Activated gamma-delta T cell treated with Interleukin-2 at 50 U/mL for 16 hours (primary cell): ENCODE measurements at regions not wholly inside any gene's neighbourhood (a gene's known extent, or its start where the extent isn't known, plus 50 kb on each side); places are given as distances from the start of the nearest gene placed in this dataset.
"Not testable (repeated sequence)": the region's sequence is repeated elsewhere in the genome, so short reads cannot be mapped to it uniquely, and the experiment has no call there.

ENCODE experiments used
- DNase-seq: peaks from one replicate; pipeline ENCODE4 v3.0.0-alpha.2; 2020

DNA sequence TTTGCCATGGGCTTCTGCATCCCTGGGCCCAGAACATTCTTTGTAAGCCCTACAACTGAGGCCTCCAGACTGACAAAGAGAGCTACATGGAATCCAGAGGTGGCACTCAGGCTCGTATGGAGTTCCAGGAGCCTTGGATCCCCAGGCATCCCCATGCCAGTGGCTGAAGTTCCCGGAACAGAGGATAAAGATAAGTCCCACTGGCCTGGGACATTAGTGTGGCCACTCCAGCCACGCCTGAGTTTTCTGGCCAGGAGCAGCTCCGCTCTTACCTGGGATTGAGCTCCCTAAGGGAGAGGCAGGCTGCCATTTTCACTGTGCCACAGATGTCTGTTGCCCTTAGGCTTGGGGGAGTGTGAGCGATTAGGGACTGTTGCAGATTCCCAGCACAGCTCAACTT, 656.3 kb upstream of the FAM174A start:
- no peak for DNase-seq

- no peak for DNase-seq
Observed at GRCh38 chr5:99866740-99867139, 668.4 kb upstream of the FAM174A start.

DNA sequence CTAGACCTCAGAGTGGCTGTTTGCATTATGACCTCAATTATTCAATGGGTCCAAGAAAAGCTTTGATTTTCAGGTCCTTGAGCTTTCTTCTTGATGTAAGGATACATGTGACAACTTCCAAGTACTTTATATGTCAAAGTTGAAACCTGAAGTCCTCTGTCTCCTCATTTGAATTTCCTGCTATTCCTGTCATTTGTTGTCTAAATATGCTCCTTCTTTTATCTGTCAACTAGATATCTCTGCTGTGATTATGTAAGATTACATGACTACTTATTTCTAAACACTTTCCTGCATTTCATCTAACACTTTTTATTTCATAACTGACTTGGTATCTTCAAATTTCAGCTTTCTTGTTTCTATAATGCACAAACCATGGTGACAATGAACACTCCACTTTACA, 670.0 kb upstream of the FAM174A start:
- no peak for DNase-seq

DNA sequence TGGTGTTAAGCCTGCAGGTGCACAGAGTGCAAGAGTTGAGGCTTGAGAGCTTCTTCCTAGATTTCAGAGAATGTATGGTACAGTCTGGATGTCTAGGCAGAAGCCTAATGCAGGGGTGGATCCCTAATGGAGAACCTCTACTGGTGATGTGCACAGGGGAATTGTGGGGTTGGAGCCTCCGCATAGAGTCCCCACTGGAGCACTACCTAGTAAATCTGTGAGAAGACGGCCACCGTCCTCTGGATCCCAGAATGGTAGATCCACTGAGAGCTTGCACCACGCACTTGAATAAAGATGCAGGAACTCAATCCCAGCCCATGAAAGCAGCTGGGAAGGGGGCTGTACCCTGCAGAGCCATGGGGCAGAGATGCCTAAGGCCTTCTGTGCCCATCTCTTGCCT, 699.4 kb upstream of the FAM174A start:
- DNase-seq = no peak

GRCh38 chr5:99827136-99827535, 708.0 kb upstream of the FAM174A start:
- no peak for DNase-seq

GRCh38 chr5:99817796-99818195, 717.4 kb upstream of the FAM174A start:
- no peak for DNase-seq

- no peak for DNase-seq
Observed at GRCh38 chr5:99814321-99815063, 720.7 kb upstream of the FAM174A start.

GRCh38 chr5:99808657-99809230, 726.4 kb upstream of the FAM174A start:
- no peak for DNase-seq

GRCh38 chr5:99807346-99807745, 727.8 kb upstream of the FAM174A start:
- DNase-seq = no peak

- DNase-seq = no peak
Observed at GRCh38 chr5:99795031-99795430, 740.1 kb upstream of the FAM174A start.

DNA sequence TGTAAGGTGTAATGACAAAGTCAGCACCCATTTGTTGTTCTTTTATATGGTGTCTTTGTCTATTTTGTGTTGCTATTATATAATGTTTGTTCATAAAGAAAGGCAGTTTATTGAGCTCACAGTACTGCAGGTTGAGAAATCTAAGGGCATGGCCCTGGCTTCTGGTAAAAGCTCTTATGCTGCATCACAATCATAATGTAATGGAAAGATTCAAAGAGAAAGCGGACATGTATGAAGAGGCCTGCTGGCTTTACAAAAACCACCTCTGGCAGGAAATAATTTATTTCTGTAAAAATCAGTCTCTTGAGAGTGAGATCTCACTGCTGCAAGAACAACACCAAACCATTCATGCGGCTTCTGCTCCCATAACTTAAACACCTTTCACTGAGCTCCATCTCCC, 746.7 kb upstream of the FAM174A start:
- no peak for DNase-seq

DNA sequence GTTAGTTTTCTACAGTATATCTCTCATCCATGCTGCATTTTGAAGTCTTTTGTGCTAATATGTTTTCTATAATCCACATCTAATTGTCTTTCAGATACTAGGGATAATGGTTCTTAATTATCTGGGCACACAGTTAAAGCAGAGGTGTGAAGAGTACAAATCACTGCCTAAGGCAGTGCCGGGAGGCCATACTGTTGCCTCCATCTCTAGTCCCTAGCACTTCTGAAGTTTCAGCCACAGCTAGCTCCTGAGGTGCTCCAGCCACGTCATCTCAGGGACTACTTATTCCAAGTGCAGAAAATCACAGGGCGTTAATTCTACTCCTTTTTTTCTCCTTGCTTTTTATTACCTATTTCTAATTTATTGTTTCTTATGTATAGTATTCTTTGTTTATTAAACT, 760.0 kb upstream of the FAM174A start:
- no peak for DNase-seq

DNA sequence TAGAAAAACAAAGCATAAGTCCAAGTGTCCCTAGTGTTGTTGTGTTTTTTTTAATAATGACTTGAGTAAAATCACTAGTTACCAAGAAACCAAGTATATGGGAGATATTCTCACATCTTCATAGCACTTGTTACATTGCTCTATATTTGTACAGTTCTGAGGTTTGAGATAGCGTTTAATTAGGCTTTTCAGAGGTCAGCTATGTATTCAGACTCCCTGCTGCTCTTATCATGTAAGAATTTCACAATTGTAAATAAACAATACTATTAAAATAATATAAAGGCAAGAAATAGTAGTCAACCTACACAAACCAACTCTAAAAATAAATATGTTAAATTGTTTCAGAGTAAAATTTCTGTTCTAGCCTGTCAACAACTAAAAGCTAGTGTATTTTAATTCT, 761.9 kb upstream of the FAM174A start:
- DNase-seq = no peak

GRCh38 chr5:99771296-99771695, 763.9 kb upstream of the FAM174A start:
- DNase-seq = no peak

DNA sequence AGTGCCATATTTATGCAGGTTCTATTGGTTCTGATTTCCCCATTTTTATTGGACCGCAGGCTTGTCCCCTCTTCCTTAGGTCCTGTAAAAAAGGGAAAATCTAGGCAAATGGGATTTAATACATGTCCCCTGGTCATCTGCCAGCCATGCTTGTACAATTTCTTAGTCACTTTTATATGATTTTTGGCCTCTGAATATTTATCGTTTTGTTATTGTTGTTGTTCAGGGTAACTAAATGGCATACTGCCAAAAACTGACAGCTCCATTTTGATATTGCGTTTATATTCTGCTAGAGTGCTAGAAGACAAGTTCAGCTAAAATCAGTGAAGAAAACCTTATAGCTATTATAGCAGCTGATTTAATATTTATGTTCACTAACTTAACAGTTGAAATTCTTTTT, 770.2 kb upstream of the FAM174A start:
- DNase-seq = no peak

GRCh38 chr5:99763021-99763774, 772.0 kb upstream of the FAM174A start:
- no peak for DNase-seq

- no peak for DNase-seq
Observed at GRCh38 chr5:99747342-99747741, 787.8 kb upstream of the FAM174A start.

DNA sequence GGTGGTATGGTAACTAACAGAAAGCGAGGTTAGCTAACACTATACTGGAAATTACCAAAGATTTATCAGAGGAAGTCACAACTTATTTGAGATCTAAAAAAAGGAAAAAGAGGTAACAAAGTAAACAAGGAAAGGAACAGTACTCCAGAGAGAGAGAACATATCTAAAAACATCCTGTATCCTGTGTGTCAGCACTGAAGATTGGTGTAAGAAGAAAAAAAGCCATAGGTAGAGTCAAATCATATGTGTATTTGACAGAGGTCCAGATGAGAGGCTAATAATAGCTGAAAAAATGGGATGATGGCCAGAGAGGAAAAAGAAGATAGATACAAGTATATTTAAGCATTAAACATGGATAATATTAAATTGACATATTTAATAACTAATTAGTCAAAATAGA, 802.0 kb upstream of the FAM174A start:
- not testable (repeated sequence) for DNase-seq

GRCh38 chr5:99730653-99731052, 801.8 kb upstream of the CHD1 start:
- not testable (repeated sequence) for DNase-seq

GRCh38 chr5:99724732-99725290, 796.0 kb upstream of the CHD1 start:
- DNase-seq = no peak

DNA sequence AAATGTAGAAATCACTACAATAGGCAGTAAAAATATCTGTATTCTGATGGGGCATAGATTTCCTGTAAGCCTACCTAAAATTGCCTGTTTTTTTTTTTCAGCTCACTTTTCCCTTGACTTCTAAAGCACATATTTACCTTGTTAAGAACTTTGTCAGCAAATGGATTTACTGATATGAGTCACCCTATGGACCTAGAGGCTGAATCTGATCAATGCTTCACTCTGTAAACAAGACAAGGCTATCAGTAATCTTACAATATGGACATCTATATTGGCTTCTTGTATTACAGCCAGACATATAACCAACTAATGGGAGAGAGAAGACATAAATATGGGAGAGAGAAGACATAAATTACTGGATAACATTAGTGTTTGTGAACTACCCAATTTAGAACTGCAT, 792.7 kb upstream of the CHD1 start:
- no peak for DNase-seq

GRCh38 chr5:99715921-99716320, 787.1 kb upstream of the CHD1 start:
- DNase-seq = no peak

- no peak for DNase-seq
Observed at GRCh38 chr5:99706160-99706559, 777.4 kb upstream of the CHD1 start.

- DNase-seq = no peak
Observed at GRCh38 chr5:99702565-99702964, 773.8 kb upstream of the CHD1 start.
